BE2C (cell line): ENCODE measurements at regions not wholly inside any gene's neighbourhood (a gene's known extent, or its start where the extent isn't known, plus 50 kb on each side); places are given as distances from the start of the nearest gene placed in this dataset.

ENCODE experiments used
- DNase-seq: peaks from one replicate; pipeline ENCODE4 v3.0.0-alpha.2; 2020
- H3K27me3 ChIP-seq: fragments of 250-450 bp; sonication (Bioruptor Pico); 2 replicates; pipeline ENCODE4 v1.5.1; 2020; ENCODE audit warnings: mild to moderate bottlenecking
- H3K36me3 ChIP-seq: fragments of 250-450 bp; sonication (Bioruptor Pico); 2 replicates; pipeline ENCODE4 v1.5.1; 2020; ENCODE audit warnings: mild to moderate bottlenecking
- H3K4me1 ChIP-seq: fragments of 250-450 bp; sonication (Bioruptor Pico); 2 replicates; pipeline ENCODE4 v1.5.1; 2020
- H3K4me3 ChIP-seq: 2 replicates; pipeline ENCODE4 v1.5.1; 2011; ENCODE audit warnings: low read depth, low read length
- H3K9me3 ChIP-seq: fragments of 250-450 bp; sonication (Bioruptor Pico); 2 replicates; pipeline ENCODE4 v1.5.1; 2020
- TF ChIP-seq, protein P1 (sequence below): IDR thresholded peaks from 2 replicates; pipeline ENCODE4 v1.5.1; 2012; ENCODE audit warnings: mild to moderate bottlenecking, low read depth, low read length

DNA sequence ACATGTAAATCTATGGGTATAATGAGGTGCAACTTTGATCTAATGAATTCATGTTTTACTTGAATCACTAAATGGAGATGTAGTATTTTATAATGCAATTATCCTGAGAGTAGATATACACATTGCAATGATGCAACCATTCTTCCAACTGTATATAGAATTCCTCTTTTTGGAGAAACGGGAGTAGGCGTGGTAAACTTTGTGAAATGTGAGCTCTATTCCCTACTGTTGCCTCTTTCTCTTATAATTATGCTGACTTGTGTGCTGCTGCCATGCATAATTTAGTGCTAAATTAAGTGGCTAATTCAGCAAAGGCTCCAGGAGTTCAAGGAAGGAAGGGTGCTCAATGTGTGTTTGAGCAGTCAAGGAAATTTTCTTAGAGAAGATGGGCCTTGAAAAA, 116.6 kb upstream of the SLC35B3 start:
- H3K9me3 ChIP-seq: no peaks in the 10 kb centered on the region
- H3K4me1 ChIP-seq: no peaks in the 10 kb centered on the region
- no peaks in the 10 kb centered on the region for H3K27me3 ChIP-seq
- TF ChIP-seq, protein P1, sequence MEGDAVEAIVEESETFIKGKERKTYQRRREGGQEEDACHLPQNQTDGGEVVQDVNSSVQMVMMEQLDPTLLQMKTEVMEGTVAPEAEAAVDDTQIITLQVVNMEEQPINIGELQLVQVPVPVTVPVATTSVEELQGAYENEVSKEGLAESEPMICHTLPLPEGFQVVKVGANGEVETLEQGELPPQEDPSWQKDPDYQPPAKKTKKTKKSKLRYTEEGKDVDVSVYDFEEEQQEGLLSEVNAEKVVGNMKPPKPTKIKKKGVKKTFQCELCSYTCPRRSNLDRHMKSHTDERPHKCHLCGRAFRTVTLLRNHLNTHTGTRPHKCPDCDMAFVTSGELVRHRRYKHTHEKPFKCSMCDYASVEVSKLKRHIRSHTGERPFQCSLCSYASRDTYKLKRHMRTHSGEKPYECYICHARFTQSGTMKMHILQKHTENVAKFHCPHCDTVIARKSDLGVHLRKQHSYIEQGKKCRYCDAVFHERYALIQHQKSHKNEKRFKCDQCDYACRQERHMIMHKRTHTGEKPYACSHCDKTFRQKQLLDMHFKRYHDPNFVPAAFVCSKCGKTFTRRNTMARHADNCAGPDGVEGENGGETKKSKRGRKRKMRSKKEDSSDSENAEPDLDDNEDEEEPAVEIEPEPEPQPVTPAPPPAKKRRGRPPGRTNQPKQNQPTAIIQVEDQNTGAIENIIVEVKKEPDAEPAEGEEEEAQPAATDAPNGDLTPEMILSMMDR: no peak
- no peak for DNase-seq
- H3K4me3 ChIP-seq: no peak overlapping the region
- no peaks in the 10 kb centered on the region for H3K36me3 ChIP-seq

DNA sequence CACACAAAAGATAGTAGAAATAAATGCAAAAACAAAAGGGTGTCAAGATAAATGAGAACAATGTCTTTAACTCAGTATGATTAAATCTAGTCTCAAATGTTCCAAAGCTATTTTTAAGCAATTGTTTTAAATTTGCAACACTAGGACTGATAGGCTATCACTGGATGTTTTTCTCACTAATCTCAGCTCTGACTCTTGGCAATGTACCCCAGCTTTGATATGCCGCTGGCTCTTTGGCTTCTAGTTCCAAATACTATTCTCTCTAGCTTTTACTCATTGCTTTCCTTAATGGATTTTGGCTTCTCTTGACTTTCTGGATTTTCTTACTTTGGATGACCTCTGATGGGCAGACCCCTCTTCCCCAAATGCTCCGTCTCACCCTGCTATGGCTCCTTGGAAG, 116.0 kb upstream of the SLC35B3 start:
- no peak for DNase-seq
- Histone ChIP-seq H3K4me1 (no peaks in the 10 kb centered on the region), H3K36me3 (no peaks in the 10 kb centered on the region), H3K4me3 (no peak overlapping the region), H3K9me3 (no peaks in the 10 kb centered on the region), H3K27me3 (no peaks in the 10 kb centered on the region)
- TF ChIP-seq, protein P1: no peak

DNA sequence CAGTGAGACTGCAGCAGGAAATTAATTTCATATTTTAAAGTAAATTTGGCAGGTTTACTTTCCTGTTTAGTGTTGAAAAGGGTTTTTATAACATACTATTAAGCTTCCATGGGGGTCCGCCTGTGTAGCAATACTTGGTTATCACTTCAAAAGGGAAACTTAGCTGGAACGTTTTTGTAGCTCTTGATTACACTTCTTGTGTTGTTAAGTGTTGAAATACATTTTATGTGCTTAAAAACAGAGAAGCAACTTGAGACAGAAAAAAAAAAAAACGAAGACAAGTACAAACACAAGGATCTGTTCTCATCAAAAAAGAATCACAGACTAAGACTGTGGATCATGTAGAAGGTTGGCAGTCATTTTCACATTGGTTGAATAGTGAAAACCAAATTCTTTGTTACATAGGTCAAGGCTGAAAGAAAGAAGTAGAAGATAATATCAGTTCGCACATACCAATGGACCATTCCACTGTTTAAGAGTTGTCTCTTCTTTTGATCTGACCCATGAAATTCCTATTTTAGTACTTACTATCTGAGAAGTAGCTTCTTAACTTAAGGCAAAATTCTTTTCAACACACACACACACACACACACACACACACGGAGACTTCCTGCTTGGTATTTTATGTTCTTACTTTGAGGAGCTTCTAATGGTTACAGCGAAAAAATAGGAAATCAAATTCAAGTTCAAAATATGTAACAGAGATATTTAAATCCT, 113.9 kb upstream of the SLC35B3 start:
- no peaks in the 10 kb centered on the region for H3K4me1 ChIP-seq
- H3K9me3 ChIP-seq: no peaks in the 10 kb centered on the region
- no peaks in the 10 kb centered on the region for H3K27me3 ChIP-seq
- DNase-seq: no peak
- H3K36me3 ChIP-seq: no peaks in the 10 kb centered on the region
- TF ChIP-seq, protein P1: no peak
- H3K4me3 ChIP-seq: no peak overlapping the region

DNA sequence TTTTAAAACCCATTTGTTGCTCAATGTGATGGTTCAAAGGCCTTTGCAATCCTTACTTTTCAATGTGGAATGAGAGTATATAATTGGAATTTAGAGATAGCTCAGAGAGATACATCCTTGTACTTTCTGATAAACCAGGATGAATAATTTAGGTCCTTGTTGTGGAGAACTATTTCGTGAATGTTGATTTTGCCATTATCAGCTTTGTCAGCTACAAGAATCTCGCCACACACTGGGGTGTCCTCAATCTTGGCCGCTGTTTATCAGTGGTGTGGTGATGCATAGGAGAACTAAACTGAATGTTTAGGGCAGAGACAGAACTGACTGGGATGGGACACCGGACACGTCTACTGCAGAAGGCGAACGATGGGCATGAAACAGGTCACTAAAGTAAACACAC, 111.2 kb upstream of the SLC35B3 start:
- DNase-seq: no peak
- H3K36me3 ChIP-seq: no peaks in the 10 kb centered on the region
- no peak overlapping the region for H3K4me3 ChIP-seq
- H3K27me3 ChIP-seq: no peaks in the 10 kb centered on the region
- no peaks in the 10 kb centered on the region for H3K4me1 ChIP-seq
- TF ChIP-seq, protein P1: no peak
- no peaks in the 10 kb centered on the region for H3K9me3 ChIP-seq

DNA sequence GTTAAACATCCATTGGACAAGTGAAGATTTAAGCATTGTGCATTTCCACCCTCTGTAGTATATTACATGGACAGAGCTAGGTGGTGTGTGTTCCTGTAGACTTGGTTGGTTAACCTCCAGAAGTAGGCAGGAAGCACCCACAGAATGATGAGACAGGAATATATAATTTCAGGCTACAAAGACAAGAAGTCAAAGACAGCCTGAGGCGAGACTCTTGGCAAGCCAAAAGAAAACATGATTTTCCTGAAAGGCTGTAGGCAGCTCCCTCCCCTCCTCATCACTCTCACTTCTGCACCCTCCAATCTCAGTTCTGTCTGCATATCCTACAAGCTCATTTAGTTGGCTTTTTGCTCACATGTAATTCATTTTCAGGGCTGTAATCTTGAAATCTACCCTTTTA, 110.0 kb upstream of the SLC35B3 start:
- no peaks in the 10 kb centered on the region for H3K27me3 ChIP-seq
- H3K9me3 ChIP-seq: no peaks in the 10 kb centered on the region
- DNase-seq: no peak
- no peaks in the 10 kb centered on the region for H3K36me3 ChIP-seq
- TF ChIP-seq, protein P1: no peak
- no peaks in the 10 kb centered on the region for H3K4me1 ChIP-seq
- H3K4me3 ChIP-seq: no peak overlapping the region

DNA sequence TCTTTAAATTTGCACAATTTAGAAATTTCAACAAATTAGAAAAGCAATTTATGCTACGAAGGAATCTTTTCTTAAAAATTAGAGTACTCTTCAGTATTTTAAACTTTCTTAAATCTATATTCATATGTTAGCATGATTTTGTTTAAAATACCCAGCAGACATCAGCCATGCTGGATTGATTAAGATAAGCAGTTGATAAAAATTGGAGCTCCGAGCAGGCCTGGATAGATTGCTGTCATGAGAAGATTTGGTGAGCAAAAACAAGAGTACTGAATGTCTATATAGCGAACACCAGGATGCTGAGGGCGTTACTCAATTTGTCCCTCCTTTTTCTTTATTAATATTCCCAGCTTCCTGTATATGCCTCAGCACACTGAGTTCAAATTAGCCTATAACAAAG, 108.4 kb upstream of the SLC35B3 start:
- no peaks in the 10 kb centered on the region for H3K36me3 ChIP-seq
- DNase-seq: no peak
- no peaks in the 10 kb centered on the region for H3K9me3 ChIP-seq
- no peaks in the 10 kb centered on the region for H3K27me3 ChIP-seq
- TF ChIP-seq, protein P1: no peak
- no peaks in the 10 kb centered on the region for H3K4me1 ChIP-seq
- H3K4me3 ChIP-seq: no peak overlapping the region
